Colonic mucosa (tissue), 4 donors: ENCODE measurements at regions not wholly inside any gene's neighbourhood (a gene's known extent, or its start where the extent isn't known, plus 50 kb on each side); places are given as distances from the start of the nearest gene placed in this dataset.

ENCODE experiments used
- DNase-seq: peaks from one replicate; pipeline ENCODE4 v3.0.0-alpha.2; 2020
- H3K27ac ChIP-seq: fragments of 200-600 bp; one replicate; pipeline ENCODE4 v1.8.0; 2021
- H3K27me3 ChIP-seq: fragments of 200-600 bp; one replicate; pipeline ENCODE4 v1.8.0; 2021
- H3K36me3 ChIP-seq: fragments of 200-600 bp; one replicate; pipeline ENCODE4 v1.8.0; 2021
- H3K4me1 ChIP-seq: fragments of 200-600 bp; one replicate; pipeline ENCODE4 v1.8.0; 2021; ENCODE audit warnings: mild to moderate bottlenecking
- H3K4me3 ChIP-seq: fragments of 200-600 bp; one replicate; pipeline ENCODE4 v1.8.0; 2021
- H3K9ac ChIP-seq, 2 donors: one replicate each; pipeline ENCODE4 v1.7.0; 2013; ENCODE audit warnings: control low read depth in 2 of 2, low read depth in 2 of 2, low read length in 2 of 2
- H3K9me3 ChIP-seq: fragments of 200-600 bp; one replicate; pipeline ENCODE4 v1.8.0; 2021
- intact Hi-C: fragments of 100-400 bp; cut with DNase I; formaldehyde crosslinking; loops from one replicate; pipeline ENCODE4 v1.14.1; 2022
- TF ChIP-seq, protein P1 (sequence below): fragments of 200-600 bp; IDR thresholded peaks from one replicate; pipeline ENCODE4 v1.8.0; 2022; ENCODE audit warnings: antibody characterized with exemption, mild to moderate bottlenecking
- donor health status: healthy.
- donor health status: DM: no; HTN: no; CAD: no.
- donor health status: DM: no; HTN: no; CAD: no.

- no peak for DNase-seq
- intact Hi-C loops, result no loop called here
- no peak overlapping the region for H3K9ac ChIP-seq
- no peaks in the 10 kb centered on the region for H3K9me3 ChIP-seq
- H3K4me1 ChIP-seq, result no peaks in the 10 kb centered on the region
- H3K27ac ChIP-seq, result no peak overlapping the region
- H3K4me3 ChIP-seq, result no peak overlapping the region
- no peaks in the 10 kb centered on the region for H3K27me3 ChIP-seq
- TF ChIP-seq, protein P1, sequence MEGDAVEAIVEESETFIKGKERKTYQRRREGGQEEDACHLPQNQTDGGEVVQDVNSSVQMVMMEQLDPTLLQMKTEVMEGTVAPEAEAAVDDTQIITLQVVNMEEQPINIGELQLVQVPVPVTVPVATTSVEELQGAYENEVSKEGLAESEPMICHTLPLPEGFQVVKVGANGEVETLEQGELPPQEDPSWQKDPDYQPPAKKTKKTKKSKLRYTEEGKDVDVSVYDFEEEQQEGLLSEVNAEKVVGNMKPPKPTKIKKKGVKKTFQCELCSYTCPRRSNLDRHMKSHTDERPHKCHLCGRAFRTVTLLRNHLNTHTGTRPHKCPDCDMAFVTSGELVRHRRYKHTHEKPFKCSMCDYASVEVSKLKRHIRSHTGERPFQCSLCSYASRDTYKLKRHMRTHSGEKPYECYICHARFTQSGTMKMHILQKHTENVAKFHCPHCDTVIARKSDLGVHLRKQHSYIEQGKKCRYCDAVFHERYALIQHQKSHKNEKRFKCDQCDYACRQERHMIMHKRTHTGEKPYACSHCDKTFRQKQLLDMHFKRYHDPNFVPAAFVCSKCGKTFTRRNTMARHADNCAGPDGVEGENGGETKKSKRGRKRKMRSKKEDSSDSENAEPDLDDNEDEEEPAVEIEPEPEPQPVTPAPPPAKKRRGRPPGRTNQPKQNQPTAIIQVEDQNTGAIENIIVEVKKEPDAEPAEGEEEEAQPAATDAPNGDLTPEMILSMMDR, result no peak
- no peaks in the 10 kb centered on the region for H3K36me3 ChIP-seq
Measured at GRCh38 chr2:15797231-15797938, 143.0 kb upstream of the MYCN start.

DNA sequence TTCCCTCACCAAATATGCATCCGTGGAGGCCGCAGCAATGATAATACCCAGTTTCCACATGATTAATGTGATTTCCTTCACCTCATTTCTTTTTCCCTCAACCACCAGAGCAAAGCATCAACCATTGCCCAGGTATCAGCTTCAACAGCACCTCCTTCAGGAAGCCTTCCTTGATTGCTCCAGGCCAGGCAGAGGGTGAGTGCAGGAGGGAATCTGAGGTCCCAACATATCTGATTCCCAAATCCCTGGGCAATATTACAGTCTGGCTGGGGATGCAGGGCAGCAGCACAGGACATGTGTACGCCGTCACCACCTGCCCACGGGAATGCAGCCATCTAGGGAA lies 142.4 kb upstream of the MYCN start:
- Histone ChIP-seq H3K9ac (no peak overlapping the region), H3K9me3 (no peaks in the 10 kb centered on the region), H3K4me3 (no peak overlapping the region), H3K36me3 (no peaks in the 10 kb centered on the region), H3K27ac (no peak overlapping the region), H3K4me1 (no peaks in the 10 kb centered on the region), H3K27me3 (no peaks in the 10 kb centered on the region)
- intact Hi-C loops, result no loop called here
- TF ChIP-seq, protein P1, result no peak
- no peak for DNase-seq

DNA sequence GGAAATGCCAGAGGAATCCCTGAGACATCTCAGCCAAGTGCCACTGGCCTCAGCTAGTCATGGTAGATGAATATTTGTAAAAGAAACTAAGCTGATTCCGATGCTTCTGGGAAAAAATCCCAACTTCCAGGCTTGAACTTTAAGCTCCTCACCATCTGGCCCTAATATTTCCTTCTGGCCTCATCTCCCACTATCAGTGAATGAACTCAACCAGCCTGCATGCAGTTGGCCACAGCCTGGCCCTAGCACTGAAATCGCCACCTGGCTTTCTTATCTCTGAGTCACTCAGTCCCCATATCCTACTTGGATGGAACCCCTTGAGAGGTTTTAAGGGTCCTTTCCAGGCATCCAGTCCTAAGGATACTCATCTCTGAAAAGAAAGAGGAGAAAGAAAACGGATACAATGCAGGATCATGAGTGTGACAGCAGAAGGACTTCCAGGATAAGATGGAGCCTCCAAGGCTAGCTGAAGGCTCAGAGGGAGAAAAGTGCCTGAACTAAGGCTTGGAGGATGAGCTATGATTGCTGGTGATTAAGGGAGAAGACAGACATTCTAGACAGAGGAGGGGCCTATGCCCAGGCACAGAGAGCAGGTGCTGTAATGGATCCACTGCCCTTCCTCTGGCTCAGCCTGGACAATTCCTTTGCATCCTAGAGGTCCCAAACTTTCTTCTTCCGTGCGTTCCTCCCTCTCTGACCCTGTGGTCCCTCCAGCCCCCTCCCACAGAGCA lies 141.5 kb upstream of the MYCN start:
- Histone ChIP-seq H3K4me3 (no peak overlapping the region), H3K27ac (no peak overlapping the region), H3K9ac (no peak overlapping the region), H3K9me3 (no peaks in the 10 kb centered on the region), H3K27me3 (no peaks in the 10 kb centered on the region), H3K4me1 (no peaks in the 10 kb centered on the region), H3K36me3 (no peaks in the 10 kb centered on the region)
- DNase-seq, result no peak
- intact Hi-C loops, result no loop called here
- TF ChIP-seq, protein P1, result no peak

- no peak overlapping the region for H3K27ac ChIP-seq
- no peak for DNase-seq
- intact Hi-C loops, result no loop called here
Measured at GRCh38 chr2:15799432-15799827, 140.9 kb upstream of the MYCN start.

DNA sequence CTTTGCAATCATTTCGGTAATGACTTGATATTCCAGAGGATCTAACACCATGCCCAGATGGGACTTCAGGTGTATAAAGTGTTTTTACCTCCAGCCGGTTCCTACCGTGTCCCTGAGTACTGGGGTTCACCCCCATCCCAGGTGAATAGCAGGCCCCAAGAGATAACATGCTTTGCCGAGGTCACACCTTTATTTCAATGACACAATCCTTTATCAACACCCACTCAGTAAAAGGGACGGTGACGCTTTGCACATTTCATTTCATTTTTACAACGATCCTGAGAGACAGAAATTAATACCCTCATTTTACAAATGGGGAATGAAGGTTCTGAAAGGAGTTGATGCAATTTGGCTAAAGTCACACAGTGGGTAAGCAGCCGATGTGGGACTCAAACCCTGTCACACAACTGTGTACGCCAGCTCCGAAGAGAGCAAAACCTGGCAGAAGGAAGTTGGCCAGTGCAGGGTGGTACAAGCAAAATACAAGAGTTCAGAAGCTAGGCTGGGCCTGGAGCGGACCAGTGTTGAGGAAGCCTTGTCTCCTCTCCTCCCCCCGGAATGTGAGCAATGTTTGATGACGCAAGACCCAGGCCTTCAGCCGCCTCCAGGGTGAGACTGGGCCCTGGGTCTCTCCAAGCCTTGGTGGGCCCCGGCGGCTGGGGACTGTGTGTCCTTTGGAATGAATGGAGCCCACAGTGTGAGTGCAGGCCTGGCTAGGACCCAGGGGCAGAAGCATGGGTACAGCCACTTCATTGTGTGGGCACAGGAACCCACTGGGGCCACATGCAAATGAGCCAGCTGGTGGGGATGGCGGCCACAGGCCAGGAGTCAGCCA lies 139.6 kb upstream of the MYCN start:
- TF ChIP-seq, protein P1, result no peak
- intact Hi-C loops, result no loop called here
- no peaks in the 10 kb centered on the region for H3K4me1 ChIP-seq

More at GRCh38 chr2:15799432-15799827, 140.9 kb upstream of the MYCN start:
- H3K9me3 ChIP-seq, result no peaks in the 10 kb centered on the region
- no peak overlapping the region for H3K4me3 ChIP-seq
- no peaks in the 10 kb centered on the region for H3K27me3 ChIP-seq
- H3K36me3 ChIP-seq, result no peaks in the 10 kb centered on the region
- no peaks in the 10 kb centered on the region for H3K4me1 ChIP-seq
- H3K9ac ChIP-seq, result no peak overlapping the region
- TF ChIP-seq, protein P1, result no peak

More for the DNA sequence above, 139.6 kb upstream of the MYCN start:
- no peak overlapping the region for H3K27ac ChIP-seq
- H3K36me3 ChIP-seq, result no peaks in the 10 kb centered on the region
- H3K9me3 ChIP-seq, result no peaks in the 10 kb centered on the region
- H3K9ac ChIP-seq, result no peak overlapping the region
- DNase-seq, result no peak
- no peaks in the 10 kb centered on the region for H3K27me3 ChIP-seq
- H3K4me3 ChIP-seq, result no peak overlapping the region
